Stimulated activated CD4-positive, alpha-beta T cell treated with anti-CD3 and anti-CD28 coated beads, Interleukin-2, amount 100 ng/mL, for 24 hours (primary cell): ENCODE measurements at regions not wholly inside any gene's neighbourhood (a gene's known extent, or its start where the extent isn't known, plus 50 kb on each side); places are given as distances from the start of the nearest gene placed in this dataset.
"Not testable (repeated sequence)": the region's sequence is repeated elsewhere in the genome, so short reads cannot be mapped to it uniquely, and the experiment has no call there.

Source experiments
- DNase-seq, 2 donors: peaks; one replicate each; pipeline ENCODE4 v3.0.0-alpha.2; 2020

- no peak for DNase-seq
Observed at GRCh38 chr12:72723732-72724131, 451.6 kb downstream of the TRHDE start.

- no peak for DNase-seq
Observed at GRCh38 chr12:72729451-72730010, 457.4 kb downstream of the TRHDE start.

- DNase-seq = no peak
Observed at GRCh38 chr12:72734581-72734980, 462.4 kb downstream of the TRHDE start.

GRCh38 chr12:72738811-72739210 lies 466.6 kb downstream of the TRHDE start:
- DNase-seq = no peak

- DNase-seq = no peak
Observed at GRCh38 chr12:72740064-72740463, 467.9 kb downstream of the TRHDE start.

GRCh38 chr12:72742568-72742967 lies 470.4 kb downstream of the TRHDE start:
- no peak for DNase-seq

- no peak for DNase-seq
Observed at GRCh38 chr12:72746048-72746447, 473.9 kb downstream of the TRHDE start.

GRCh38 chr12:72747111-72747849 lies 475.1 kb downstream of the TRHDE start:
- no peak for DNase-seq

- DNase-seq = no peak
Observed at GRCh38 chr12:72748971-72749370, 476.8 kb downstream of the TRHDE start.

GRCh38 chr12:72753571-72753970 lies 481.4 kb downstream of the TRHDE start:
- no peak for DNase-seq

- not testable (repeated sequence) for DNase-seq
Observed at GRCh38 chr12:72754026-72754425, 481.9 kb downstream of the TRHDE start.

GRCh38 chr12:72766517-72766916 lies 494.3 kb downstream of the TRHDE start:
- no peak for DNase-seq

GRCh38 chr12:72774023-72774422 lies 501.9 kb downstream of the TRHDE start:
- no peak for DNase-seq

- DNase-seq = no peak
Observed at GRCh38 chr12:72777806-72778205, 505.6 kb downstream of the TRHDE start.

- DNase-seq = no peak
Observed at GRCh38 chr12:72790273-72790672, 518.1 kb downstream of the TRHDE start.

GRCh38 chr12:72792889-72793288 lies 520.7 kb downstream of the TRHDE start:
- DNase-seq = no peak

GRCh38 chr12:72793796-72794195 lies 521.6 kb downstream of the TRHDE start:
- no peak for DNase-seq

- no peak for DNase-seq
Observed at GRCh38 chr12:72815421-72815820, 543.3 kb downstream of the TRHDE start.

GRCh38 chr12:72828662-72829324 lies 556.6 kb downstream of the TRHDE start:
- no peak for DNase-seq

GRCh38 chr12:72829838-72830237 lies 557.7 kb downstream of the TRHDE start:
- DNase-seq = no peak

GRCh38 chr12:72832024-72832423 lies 559.9 kb downstream of the TRHDE start:
- no peak for DNase-seq

GRCh38 chr12:72836194-72836593 lies 564.0 kb downstream of the TRHDE start:
- DNase-seq = no peak

GRCh38 chr12:72839696-72840095 lies 567.5 kb downstream of the TRHDE start:
- DNase-seq = no peak

GRCh38 chr12:72863671-72864070 lies 591.5 kb downstream of the TRHDE start:
- no peak for DNase-seq
